ENCODE measurements at regions not wholly inside any gene's neighbourhood (a gene's known extent, or its start where the extent isn't known, plus 50 kb on each side); places are given as distances from the start of the nearest gene placed in this dataset.

- FAIRE-seq = no peak
These were observed 116.8 kb upstream of the CNTLN start for GRCh38 chr9:17017931-17018491.

DNA sequence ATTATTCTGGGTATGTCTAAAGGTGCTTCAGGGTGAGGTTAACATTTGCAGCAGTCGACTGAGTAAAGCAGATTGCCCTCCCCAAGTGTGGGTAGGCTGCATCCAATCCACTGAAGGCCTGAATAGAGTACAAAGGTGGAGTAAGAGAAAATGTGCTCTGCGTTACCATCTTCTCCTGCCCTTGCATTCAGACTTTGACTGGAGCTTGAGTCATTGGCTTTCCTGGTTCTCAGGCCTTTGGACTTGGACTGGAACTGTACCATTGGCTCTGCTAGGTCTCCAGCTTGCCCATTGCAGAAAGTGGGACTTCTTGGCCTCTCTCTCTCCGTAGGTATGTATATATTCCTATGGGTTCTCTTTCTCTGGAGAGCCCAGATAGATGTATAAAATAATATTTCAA is 120.9 kb upstream of the CNTLN start:
- no peak for FAIRE-seq

GRCh38 chr9:17013010-17013409 is 121.8 kb upstream of the CNTLN start:
- FAIRE-seq = no peak

- FAIRE-seq = no peak
These were observed 123.0 kb upstream of the CNTLN start for GRCh38 chr9:17011880-17012279.

- FAIRE-seq = no peak
These were observed 125.8 kb upstream of the CNTLN start for GRCh38 chr9:17009071-17009470.

GRCh38 chr9:17005056-17005823 is 129.6 kb upstream of the CNTLN start:
- FAIRE-seq = no peak

GRCh38 chr9:17004500-17004899 is 130.3 kb upstream of the CNTLN start:
- no peak for FAIRE-seq

DNA sequence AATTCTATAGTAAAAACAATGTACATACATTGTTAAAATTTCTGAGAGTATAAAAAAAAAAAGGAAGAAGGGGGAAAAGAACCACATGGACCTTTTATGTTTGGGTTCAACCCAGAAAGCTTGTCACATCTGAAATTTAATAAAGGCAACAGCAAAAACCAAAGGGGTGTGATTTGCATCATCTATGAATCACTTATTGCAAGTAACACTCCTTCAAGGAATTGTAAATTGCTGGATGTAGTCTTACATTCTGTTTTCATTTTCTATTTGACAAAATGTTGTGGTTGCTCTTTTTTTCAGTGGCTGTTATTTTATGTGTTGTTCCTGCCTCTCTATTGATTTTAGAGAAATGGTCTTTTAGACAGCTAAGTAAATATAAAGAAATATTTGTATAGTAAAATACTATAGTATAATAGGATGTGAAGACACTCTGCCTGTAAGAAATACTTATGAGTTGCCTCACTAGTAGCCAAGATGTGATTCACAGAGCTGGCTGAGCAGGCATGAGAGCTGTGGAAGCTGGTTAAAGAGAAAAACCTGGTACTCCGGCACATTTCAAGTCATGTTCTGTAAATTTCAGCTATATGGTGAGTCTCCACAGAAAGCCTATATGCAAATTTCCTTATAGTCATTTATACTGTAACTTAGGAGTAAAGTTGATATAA is 131.1 kb upstream of the CNTLN start:
- FAIRE-seq = no peak

GRCh38 chr9:16996901-16997491 is 126.5 kb upstream of the BNC2 start:
- FAIRE-seq = no peak

DNA sequence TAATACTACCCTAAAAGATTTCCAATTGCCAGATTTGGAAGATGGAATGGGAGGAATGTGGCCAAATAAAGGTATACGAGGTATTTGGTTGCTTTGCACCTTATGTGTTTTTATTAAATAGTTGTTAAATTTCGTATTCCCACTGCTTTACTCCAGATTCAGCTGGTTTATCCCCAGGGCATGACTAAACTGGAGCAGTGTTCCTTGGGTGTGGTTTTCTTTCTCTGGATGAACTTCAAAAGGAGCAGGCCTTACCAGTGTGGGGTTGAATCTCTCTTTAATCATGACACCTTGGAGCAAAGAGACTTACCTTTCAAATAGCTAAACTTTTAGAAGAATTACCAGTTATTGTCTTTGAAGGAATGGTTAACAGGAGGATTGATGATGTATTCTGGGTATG is 121.7 kb upstream of the BNC2 start:
- no peak for FAIRE-seq

DNA sequence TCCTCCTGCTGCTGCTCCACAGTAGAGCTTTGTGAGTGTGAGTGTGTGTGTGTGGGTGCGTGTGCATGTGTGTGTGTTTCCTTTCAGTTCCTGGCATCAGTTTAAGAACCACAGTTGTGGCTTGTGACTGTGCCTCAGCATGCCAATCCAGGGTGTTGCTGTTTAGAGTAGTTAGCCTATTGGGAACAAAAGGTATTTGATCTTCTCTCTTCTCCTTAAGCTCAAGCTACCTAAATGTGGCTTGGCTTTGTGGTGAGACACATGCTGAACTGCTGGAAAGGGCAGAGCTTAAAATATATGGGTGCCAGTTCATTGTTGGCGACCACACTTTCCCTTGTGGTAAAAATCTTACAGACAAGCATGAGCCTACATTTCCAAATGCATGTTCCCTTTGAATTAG is 116.6 kb upstream of the BNC2 start:
- no peak for FAIRE-seq

- no peak for FAIRE-seq
These were observed 116.1 kb upstream of the BNC2 start for GRCh38 chr9:16986556-16986955.

DNA sequence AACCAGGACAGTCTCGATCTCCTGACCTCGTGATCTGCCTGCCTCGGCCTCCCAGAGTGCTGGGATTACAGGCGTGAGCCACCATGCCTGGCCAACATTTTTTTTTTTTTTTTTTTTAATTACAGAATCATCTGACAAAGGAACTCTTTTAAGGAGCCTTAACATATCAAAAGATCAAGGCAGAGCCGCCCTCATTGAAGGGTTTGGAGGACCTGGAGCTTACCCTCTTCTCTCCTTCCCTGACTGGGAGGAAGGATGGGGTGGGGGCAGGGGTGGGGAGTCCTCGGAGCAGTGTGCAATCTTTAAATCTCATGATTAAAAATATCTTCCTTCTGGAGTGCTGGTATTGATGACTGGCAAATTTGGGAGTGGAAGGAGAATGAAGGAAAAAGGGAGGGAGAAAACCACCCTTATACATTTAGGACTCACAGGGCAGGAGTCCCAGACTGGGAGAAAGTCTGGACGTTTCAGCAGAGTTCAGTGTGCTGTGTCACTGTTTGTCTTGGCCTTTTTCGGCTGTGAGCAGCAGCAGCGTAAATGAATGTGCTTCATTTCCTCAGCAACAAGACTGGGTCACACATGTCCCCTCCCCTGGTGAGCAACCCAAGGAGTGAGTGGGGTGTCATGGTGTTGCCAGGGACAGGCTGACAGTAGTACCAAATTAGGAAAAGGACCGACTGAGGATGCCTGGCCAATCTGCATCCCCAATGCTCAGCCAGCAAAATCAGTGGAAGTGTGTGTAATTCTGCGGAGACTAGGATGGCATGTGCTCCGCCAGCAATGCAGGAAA is 115.3 kb upstream of the BNC2 start:
- no peak for FAIRE-seq

- FAIRE-seq = no peak
These were observed 112.4 kb upstream of the BNC2 start for GRCh38 chr9:16982780-16983310.

GRCh38 chr9:16976427-16976826 is 106.0 kb upstream of the BNC2 start:
- FAIRE-seq = no peak

GRCh38 chr9:16974436-16974835 is 104.0 kb upstream of the BNC2 start:
- FAIRE-seq = no peak

GRCh38 chr9:16970321-16970720 is 99.9 kb upstream of the BNC2 start:
- FAIRE-seq = no peak

DNA sequence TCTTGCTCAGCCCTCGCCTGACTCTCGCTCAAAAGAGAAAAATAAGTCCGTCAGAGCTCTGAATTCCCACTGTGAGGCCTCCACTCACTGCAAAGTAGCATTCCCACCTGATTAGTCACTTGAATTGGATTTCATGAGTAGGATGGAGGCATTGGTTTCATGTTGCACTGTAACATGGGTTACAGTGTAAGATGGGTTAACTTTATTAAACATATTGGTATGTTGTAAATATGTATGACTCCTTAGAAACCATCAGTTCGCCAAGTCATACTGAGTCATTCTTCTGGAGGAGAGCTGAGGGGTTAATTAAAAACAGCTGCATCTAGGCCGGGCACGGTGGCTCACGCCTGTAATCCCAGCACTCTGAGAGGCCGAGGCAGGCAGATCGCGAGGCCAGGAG is 93.8 kb upstream of the BNC2 start:
- FAIRE-seq = no peak

- no peak for FAIRE-seq
These were observed 89.6 kb upstream of the BNC2 start for GRCh38 chr9:16960084-16960483.

DNA sequence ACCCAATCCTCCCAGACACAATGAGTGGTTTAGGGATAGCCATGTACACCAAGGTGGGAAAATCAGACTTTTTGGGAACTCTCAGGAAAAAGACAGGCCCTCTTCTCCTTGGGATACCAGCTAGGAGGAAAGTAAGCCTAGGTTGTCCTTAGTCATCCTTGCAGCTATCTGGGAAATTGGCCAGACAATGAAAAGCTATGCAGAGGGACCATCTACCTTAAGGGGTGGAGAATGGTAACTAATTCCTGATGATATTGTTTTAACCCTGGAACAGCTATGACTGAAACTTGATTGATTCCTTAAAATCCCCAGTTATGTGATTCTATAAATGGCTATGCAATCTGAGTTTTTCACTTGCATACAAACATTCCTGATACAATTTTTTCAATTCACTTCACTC is 88.9 kb upstream of the BNC2 start:
- FAIRE-seq = no peak

GRCh38 chr9:16954040-16954439 is 83.6 kb upstream of the BNC2 start:
- FAIRE-seq = no peak

DNA sequence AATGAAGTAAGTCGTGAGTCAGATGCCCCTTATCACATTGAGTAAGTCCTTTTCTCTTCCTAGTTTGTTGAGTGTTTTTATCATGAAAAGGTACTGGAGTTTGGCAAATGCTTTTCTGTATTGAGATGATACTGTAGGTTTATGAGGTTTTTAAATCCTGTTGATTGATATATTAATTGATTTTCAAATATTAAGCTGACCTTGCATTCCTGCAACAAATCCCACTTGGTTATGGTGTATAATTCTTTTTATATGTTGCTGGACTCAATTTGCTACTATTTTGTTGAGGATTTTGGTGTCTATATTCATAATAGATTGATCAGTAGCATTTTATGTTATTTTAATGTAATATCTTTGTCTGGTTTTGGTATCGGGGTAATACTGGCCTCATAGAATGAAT is 81.0 kb upstream of the BNC2 start:
- no peak for FAIRE-seq

DNA sequence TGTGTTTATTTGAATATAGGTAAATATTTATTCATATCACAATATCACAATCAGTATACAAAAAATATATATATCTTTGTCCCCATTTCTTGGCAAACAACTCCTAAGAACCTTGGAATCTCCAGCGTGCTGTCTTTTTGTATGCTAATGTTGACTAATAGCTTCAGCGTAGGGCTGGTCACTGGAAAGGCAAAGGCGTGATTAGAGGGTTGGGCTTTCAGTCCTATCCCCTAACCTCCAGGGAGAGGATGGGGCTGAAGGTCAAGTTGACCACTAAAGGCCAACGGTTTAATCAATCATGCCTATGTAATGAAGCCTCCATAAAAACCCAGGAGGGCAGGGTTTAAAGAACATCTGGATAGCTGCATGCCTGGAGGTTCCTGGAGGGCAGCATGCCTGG is 79.6 kb upstream of the BNC2 start:
- no peak for FAIRE-seq

Measured in G401.6 (cell line).